Endothelial cell of umbilical vein (primary cell): ENCODE measurements at regions not wholly inside any gene's neighbourhood (a gene's known extent, or its start where the extent isn't known, plus 50 kb on each side); places are given as distances from the start of the nearest gene placed in this dataset.

Experiments
- BruUV-seq: library from RNA; stranded (reverse); fragments of 400-500 nt; replicated peaks from 2 replicates; lab custom pipeline; 2021; lab: Mats Ljungman, UMichigan
- CTCF ChIA-PET: fragments of 300-600, 350-600 bp; sonication (Branson Sonifier 250); formaldehyde crosslinking; loops from one replicate; lab custom pipeline; 2021; ENCODE audit warnings: antibody characterized with exemption, inconsistent platforms; lab: Charles Lee
- POLR2A ChIA-PET: fragments of 300-600, 350-600 bp; sonication (Branson Sonifier 250); formaldehyde crosslinking; loops from one replicate; lab custom pipeline; 2021; ENCODE audit warnings: antibody characterized with exemption, inconsistent platforms; lab: Charles Lee
- DNase-seq: peaks from one replicate; pipeline ENCODE4 v3.0.0-alpha.2; 2011; ENCODE audit warnings: low read depth, low spot score
- FAIRE-seq: peaks from 2 replicates; lab custom pipeline; 2011; peaks lifted over from hg19 to GRCh38; lab: Jason Lieb, UNC
- H2AFZ ChIP-seq: 2 replicates; pipeline ENCODE4 v1.6.0; 2012; ENCODE audit warnings: low read depth, low read length, control low read depth, inconsistent platforms
- H3K27ac ChIP-seq: 2 replicates; pipeline ENCODE4 v1.5.1; 2011; ENCODE audit warnings: low read depth, mild to moderate bottlenecking, control low read depth, low read length, moderate library complexity; ENCODE audit not compliant: insufficient read depth
- H3K27me3 ChIP-seq, 2 experiments: 2 replicates each; pipeline versions ENCODE4 v1.6.0 to v1.6.1; 2011; ENCODE audit warnings: low read length in 2 of 2, mixed read lengths in 1 of 2; ENCODE audit not compliant: control insufficient read depth in 2 of 2, insufficient read depth in 2 of 2
- H3K36me3 ChIP-seq, 2 experiments: 2 replicates in 1 of 2; 3 replicates in 1 of 2; pipeline ENCODE4 v1.5.1; 2011; ENCODE audit warnings: low read length in 2 of 2, mild to moderate bottlenecking in 1 of 2, moderate library complexity in 1 of 2; ENCODE audit not compliant: control insufficient read depth in 2 of 2, insufficient read depth in 2 of 2; ENCODE audit errors: extremely low read depth in 1 of 2
- H3K4me1 ChIP-seq: 3 replicates; pipeline ENCODE4 v1.5.1; 2011; ENCODE audit warnings: mild to moderate bottlenecking, low read length; ENCODE audit not compliant: control insufficient read depth, insufficient read depth; ENCODE audit errors: extremely low read depth
- H3K4me2 ChIP-seq: 2 replicates; pipeline ENCODE4 v1.6.1; 2011; ENCODE audit warnings: low read length, control low read depth, mixed read lengths; ENCODE audit not compliant: insufficient read depth
- H3K4me3 ChIP-seq, 3 experiments: fragments of 200-600 bp in 1 of 3; sonication (generic), shearing (Covaris generic) in 1 of 3; replicated peaks in 1 of 3; 2 replicates each; pipeline ENCODE4 v1.5.1; 2011 to 2016; ENCODE audit warnings: control low read depth in 3 of 3, low read length in 3 of 3, mild to moderate bottlenecking in 2 of 3, inconsistent platforms in 1 of 3, low read depth in 1 of 3, moderate library complexity in 1 of 3; ENCODE audit not compliant: insufficient read depth in 1 of 3
- H3K79me2 ChIP-seq: 2 replicates; pipeline ENCODE4 v1.6.0; 2012; ENCODE audit warnings: low read length, inconsistent platforms; ENCODE audit not compliant: control insufficient read depth, insufficient read depth
- H3K9ac ChIP-seq: replicated peaks from 2 replicates; pipeline ENCODE3; 2011; ENCODE audit warnings: low read length, control low read depth; ENCODE audit not compliant: insufficient read depth; ENCODE audit errors: extremely low read depth
- H3K9me1 ChIP-seq: replicated peaks from 3 replicates; pipeline ENCODE4 v1.6.0; 2011; ENCODE audit warnings: mild to moderate bottlenecking, low read length; ENCODE audit not compliant: control insufficient read depth, insufficient read depth; ENCODE audit errors: extremely low read depth
- H3K9me3 ChIP-seq: replicated peaks from 2 replicates; pipeline ENCODE4 v1.5.1; 2012; ENCODE audit warnings: low read length, inconsistent platforms; ENCODE audit not compliant: control insufficient read depth, insufficient read depth
- H4K20me1 ChIP-seq: replicated peaks from 2 replicates; pipeline ENCODE3; 2011; ENCODE audit warnings: mild to moderate bottlenecking, low read length; ENCODE audit not compliant: control insufficient read depth, insufficient read depth; ENCODE audit errors: extremely low read depth
- EZH2 ChIP-seq: IDR thresholded peaks from 2 replicates; pipeline ENCODE4 v1.6.1; 2012; ENCODE audit warnings: borderline replicate concordance, low read depth, mild to moderate bottlenecking, moderate library complexity, low read length, inconsistent platforms; ENCODE audit not compliant: severe bottlenecking
- FOS ChIP-seq: IDR thresholded peaks from 2 replicates; pipeline ENCODE4 v1.6.1; 2011; ENCODE audit warnings: mild to moderate bottlenecking, low read length, moderate library complexity, borderline replicate concordance; ENCODE audit not compliant: insufficient read depth
- GATA2 ChIP-seq: IDR thresholded peaks from 2 replicates; pipeline ENCODE4 v1.7.0; 2011; ENCODE audit warnings: low read depth, mild to moderate bottlenecking, moderate library complexity, mixed read lengths, low read length; ENCODE audit not compliant: insufficient read length, insufficient read depth
- JUN ChIP-seq: IDR thresholded peaks from 2 replicates; pipeline ENCODE4 v1.6.1; 2011; ENCODE audit warnings: borderline replicate concordance, low read depth; ENCODE audit not compliant: insufficient read length, insufficient read depth
- MYC ChIP-seq: IDR thresholded peaks from one replicate; pipeline ENCODE4 v1.6.1; 2011; ENCODE audit warnings: mild to moderate bottlenecking, low read depth, low read length
- POLR2A ChIP-seq: IDR thresholded peaks from 2 replicates; pipeline ENCODE4 v1.6.1; 2012; ENCODE audit warnings: low read depth, mild to moderate bottlenecking, control low read depth, low read length
- POLR2AphosphoS5 ChIP-seq: IDR thresholded peaks from 2 replicates; pipeline ENCODE4 v1.6.1; 2012; ENCODE audit warnings: low read depth, mild to moderate bottlenecking, control low read depth, low read length, moderate library complexity; ENCODE audit not compliant: insufficient read depth
- dilution Hi-C: fragments of 300-500 bp; cut with MboI; formaldehyde crosslinking; loops from one replicate; pipeline ENCODE4 v1.15.0; 2019; ENCODE audit warnings: low sequenced_read_pairs; ENCODE audit not compliant: extremely low pct_ligation_motif_present
- intact Hi-C: fragments of 100-400 bp; cut with micrococcal nuclease; formaldehyde crosslinking; loops from one replicate; pipeline ENCODE4 v1.10.0; 2022
- TF ChIP-seq, protein P1 (sequence below): IDR thresholded peaks from 2 replicates; pipeline ENCODE4 v1.6.1; 2011; ENCODE audit not compliant: insufficient read depth, insufficient read length
- TF ChIP-seq, protein P2 (sequence below), 2 donors: IDR thresholded peaks; 1 replicate in 1 of 2; 2 replicates in 1 of 2; pipeline ENCODE4 v1.5.1; 2011; ENCODE audit warnings: low read length in 2 of 2, mild to moderate bottlenecking in 2 of 2, moderate library complexity in 2 of 2, control low read depth in 1 of 2, inconsistent platforms in 1 of 2, low read depth in 1 of 2; ENCODE audit not compliant: insufficient read depth in 1 of 2; ENCODE audit errors: extremely low read depth in 1 of 2

DNA sequence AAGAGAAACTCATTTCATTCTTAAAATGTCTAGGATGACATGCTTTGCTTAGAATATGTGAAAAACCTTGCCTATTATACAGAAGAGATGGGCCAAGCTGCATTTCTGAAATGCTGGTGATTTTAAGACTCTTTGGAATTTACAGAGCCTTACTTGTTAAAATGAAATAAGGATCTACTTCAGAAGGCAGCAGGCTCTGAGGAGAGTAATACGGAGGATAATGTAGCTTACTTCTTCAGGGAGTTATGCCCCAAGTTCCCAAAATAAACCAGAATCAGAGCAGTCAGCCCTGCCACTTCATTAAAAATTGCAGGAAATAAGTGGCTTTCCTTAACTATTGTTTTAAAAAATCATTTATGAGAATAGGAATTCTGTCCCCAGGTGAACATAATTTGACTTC lies 1000.3 kb upstream of the RAG2 start:
- no peaks in the 10 kb centered on the region for H3K27me3 ChIP-seq
- H2AFZ ChIP-seq: no peak overlapping the region
- no peak overlapping the region for H3K4me2 ChIP-seq
- TF ChIP-seq, protein P1, sequence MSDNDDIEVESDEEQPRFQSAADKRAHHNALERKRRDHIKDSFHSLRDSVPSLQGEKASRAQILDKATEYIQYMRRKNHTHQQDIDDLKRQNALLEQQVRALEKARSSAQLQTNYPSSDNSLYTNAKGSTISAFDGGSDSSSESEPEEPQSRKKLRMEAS: no peak
- TF ChIP-seq GATA2 (no peak), FOS (no peak), MYC (no peak)
- TF ChIP-seq, protein P2, sequence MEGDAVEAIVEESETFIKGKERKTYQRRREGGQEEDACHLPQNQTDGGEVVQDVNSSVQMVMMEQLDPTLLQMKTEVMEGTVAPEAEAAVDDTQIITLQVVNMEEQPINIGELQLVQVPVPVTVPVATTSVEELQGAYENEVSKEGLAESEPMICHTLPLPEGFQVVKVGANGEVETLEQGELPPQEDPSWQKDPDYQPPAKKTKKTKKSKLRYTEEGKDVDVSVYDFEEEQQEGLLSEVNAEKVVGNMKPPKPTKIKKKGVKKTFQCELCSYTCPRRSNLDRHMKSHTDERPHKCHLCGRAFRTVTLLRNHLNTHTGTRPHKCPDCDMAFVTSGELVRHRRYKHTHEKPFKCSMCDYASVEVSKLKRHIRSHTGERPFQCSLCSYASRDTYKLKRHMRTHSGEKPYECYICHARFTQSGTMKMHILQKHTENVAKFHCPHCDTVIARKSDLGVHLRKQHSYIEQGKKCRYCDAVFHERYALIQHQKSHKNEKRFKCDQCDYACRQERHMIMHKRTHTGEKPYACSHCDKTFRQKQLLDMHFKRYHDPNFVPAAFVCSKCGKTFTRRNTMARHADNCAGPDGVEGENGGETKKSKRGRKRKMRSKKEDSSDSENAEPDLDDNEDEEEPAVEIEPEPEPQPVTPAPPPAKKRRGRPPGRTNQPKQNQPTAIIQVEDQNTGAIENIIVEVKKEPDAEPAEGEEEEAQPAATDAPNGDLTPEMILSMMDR (IDR thresholded peaks at IDR 0.05; ENCODE audit: extremely low read depth in 1 of 2, insufficient read depth in 1 of 2, low read depth in 1 of 2, low read length in 2 of 2): no peak
- CTCF ChIA-PET: no interaction called here
- dilution Hi-C loops (no loop called here), intact Hi-C loops (no loop called here)
- POLR2A ChIA-PET: no interaction called here
- H3K9me1 ChIP-seq: no peaks in the 10 kb centered on the region
- no peak overlapping the region for H3K9ac ChIP-seq
- FAIRE-seq (no peak), DNase-seq (no peak)
- BruUV-seq: no TSS peak
- no peaks in the 10 kb centered on the region for H3K4me1 ChIP-seq
- no peaks in the 10 kb centered on the region for H3K9me3 ChIP-seq
- H3K36me3 ChIP-seq: no peaks in the 10 kb centered on the region
- H4K20me1 ChIP-seq: no peaks in the 10 kb centered on the region
- H3K4me3 ChIP-seq: no peak overlapping the region
- H3K79me2 ChIP-seq: no peaks in the 10 kb centered on the region
- H3K27ac ChIP-seq: no peak overlapping the region

DNA sequence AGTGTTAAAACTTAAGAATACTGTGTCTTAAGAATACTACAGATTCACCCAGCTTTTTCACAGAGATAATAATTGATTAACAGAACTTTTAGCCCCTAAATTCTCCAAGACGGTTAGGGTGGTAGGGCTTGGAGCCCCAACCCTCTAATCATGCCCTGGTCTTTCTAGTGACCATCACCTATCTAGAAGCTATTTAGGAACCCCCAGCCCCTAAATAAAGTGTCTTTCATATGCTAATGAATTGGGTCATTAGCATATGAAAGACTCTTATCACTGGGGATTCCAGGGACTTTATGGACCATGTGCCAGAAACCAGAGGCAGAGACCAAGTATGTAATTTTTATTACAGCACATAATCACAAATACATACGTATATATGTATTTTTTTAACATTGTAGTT lies 999.7 kb upstream of the RAG2 start:
- Histone ChIP-seq H3K27ac (no peak overlapping the region), H3K9me3 (peaks cover 2% of the 10 kb centered on the region), H3K4me3 (no peak overlapping the region), H3K4me2 (no peak overlapping the region), H3K79me2 (no peaks in the 10 kb centered on the region), H3K9me1 (no peaks in the 10 kb centered on the region), H4K20me1 (no peaks in the 10 kb centered on the region), H3K9ac (no peak overlapping the region), H3K36me3 (no peaks in the 10 kb centered on the region), H2AFZ (no peak overlapping the region), H3K27me3 (no peaks in the 10 kb centered on the region), H3K4me1 (no peaks in the 10 kb centered on the region)
- intact Hi-C loops: no loop called here
- ChIA-PET POLR2A (no interaction called here), CTCF (no interaction called here)
- DNase-seq (no peak), FAIRE-seq (no peak)
- TF ChIP-seq MYC (no peak), EZH2 (no peak), POLR2AphosphoS5 (no peak), POLR2A (no peak), JUN (no peak), FOS (no peak), GATA2 (no peak)
- TF ChIP-seq, protein P1: no peak
- TF ChIP-seq, protein P2 (IDR thresholded peaks at IDR 0.05; ENCODE audit: extremely low read depth in 1 of 2, insufficient read depth in 1 of 2, low read depth in 1 of 2, low read length in 2 of 2): no peak
- no TSS peak for BruUV-seq
- dilution Hi-C loops: no loop called here
